Upper lobe of left lung (tissue), 6 donors: ENCODE measurements at regions not wholly inside any gene's neighbourhood (a gene's known extent, or its start where the extent isn't known, plus 50 kb on each side); places are given as distances from the start of the nearest gene placed in this dataset.
A peak's percentile ranks its signal among the peaks of the same experiment; 100 is the strongest.

ENCODE experiments used
- ATAC-seq, 2 donors: fragments of 200-7000 bp; cut with Tn5 transposase; one replicate each; pipeline ENCODE4 v1.9.1; 2022; ENCODE audit warnings: mild to moderate bottlenecking in 2 of 2, moderate library complexity in 2 of 2; ENCODE audit not compliant: low FRiP score in 2 of 2
- DNase-seq, 2 donors: peaks; one replicate each; pipeline ENCODE4 v3.0.0-alpha.2; 2019 to 2020
- H3K27ac ChIP-seq, 4 donors: fragments of 200-600 bp; sonication (generic); one replicate each; pipeline ENCODE4 v1.5.1; 2016 to 2019
- H3K27me3 ChIP-seq, 4 donors: fragments of 200-600 bp; sonication (generic); one replicate each; pipeline ENCODE4 v1.5.1; 2017 to 2019
- H3K36me3 ChIP-seq, 4 donors: fragments of 200-600 bp; sonication (generic); one replicate each; pipeline ENCODE4 v1.5.1; 2016 to 2019
- H3K4me1 ChIP-seq, 4 donors: fragments of 200-600 bp; sonication (generic); one replicate each; pipeline ENCODE4 v1.5.1; 2018 to 2019
- H3K4me3 ChIP-seq, 4 donors: fragments of 200-600 bp; sonication (generic); one replicate each; pipeline ENCODE4 v1.5.1; 2017 to 2019; ENCODE audit warnings: mild to moderate bottlenecking in 2 of 4, moderate library complexity in 1 of 4
- H3K9me3 ChIP-seq, 4 donors: fragments of 200-600 bp; sonication (generic); one replicate each; pipeline ENCODE4 v1.5.1; 2018 to 2019
- CTCF ChIP-seq, 6 experiments: fragments of 450-650 bp in 4 of 6; fragments of 200-600 bp in 2 of 6; sonication (generic) in 2 of 6; IDR thresholded peaks; one replicate each; pipeline ENCODE4 v1.5.1; 2016 to 2019; ENCODE audit warnings: antibody characterized with exemption in 6 of 6
- EP300 ChIP-seq, 4 donors: sonication (generic); formaldehyde crosslinking; IDR thresholded peaks; one replicate each; pipeline ENCODE4 v1.5.1; 2017; ENCODE audit warnings: antibody characterized with exemption in 4 of 4, control low read depth in 2 of 4
- POLR2A ChIP-seq, 4 donors: fragments of 450-650 bp; IDR thresholded peaks; one replicate each; pipeline ENCODE4 v1.5.1; 2016 to 2017; ENCODE audit warnings: antibody characterized with exemption in 4 of 4, mild to moderate bottlenecking in 2 of 4
- POLR2AphosphoS5 ChIP-seq, 2 donors: sonication (generic); formaldehyde crosslinking; IDR thresholded peaks; one replicate each; pipeline ENCODE4 v1.5.1; 2017; ENCODE audit warnings: antibody characterized with exemption in 2 of 2
- WGBS, 2 donors: methylation state at CpG; one replicate each; pipeline ENCODE4 v1.1.5; 2017 to 2018; 5-methylcytosine and 5-hydroxymethylcytosine counted together
- donor health status: DM: no; HTN: no; CAD: no; lungs with moderate emphysema.
- donor health status: DM: no; HTN: yes; CAD: no; lungs with severe emphysema.

GRCh38 chr11:95515371-95515770 lies 274.2 kb downstream of the FAM76B start:
- no peak for DNase-seq
- H3K36me3 ChIP-seq = no peaks in the 10 kb centered on the region
- ATAC-seq = no peak
- no peaks in the 10 kb centered on the region for H3K27me3 ChIP-seq
- no peak overlapping the region for H3K4me3 ChIP-seq
- 92 to 94% methylated on average over 2 of the region's 2 CpGs for WGBS, 2 donors
- no peaks in the 10 kb centered on the region for H3K9me3 ChIP-seq
- TF ChIP-seq CTCF (IDR thresholded peaks at IDR 0.05) (no peak), EP300 (IDR thresholded peaks at IDR 0.05) (no peak), POLR2A (IDR thresholded peaks at IDR 0.05) (no peak), POLR2AphosphoS5 (IDR thresholded peaks at IDR 0.05) (no peak)
- no peak overlapping the region for H3K27ac ChIP-seq
- peaks cover 0 to 11% (median 1%) of the 10 kb centered on the region in 4 donors for H3K4me1 ChIP-seq

GRCh38 chr11:95514416-95515110 lies 275.0 kb downstream of the FAM76B start:
- ATAC-seq (no peak), DNase-seq (no peak)
- no peaks in the 10 kb centered on the region for H3K27me3 ChIP-seq
- no peak overlapping the region for H3K4me3 ChIP-seq
- H3K27ac ChIP-seq = no peak overlapping the region
- no peaks in the 10 kb centered on the region for H3K36me3 ChIP-seq
- H3K4me1 ChIP-seq = peaks cover 0 to 11% (median 1%) of the 10 kb centered on the region in 4 donors
- TF ChIP-seq POLR2A (IDR thresholded peaks at IDR 0.05) = no peak
- no peak for TF ChIP-seq CTCF (IDR thresholded peaks at IDR 0.05)
- no peak for TF ChIP-seq POLR2AphosphoS5 (IDR thresholded peaks at IDR 0.05)
- no peak for TF ChIP-seq EP300 (IDR thresholded peaks at IDR 0.05)
- 79 to 84% methylated on average over 4 of the region's 4 CpGs for WGBS, 2 donors
- H3K9me3 ChIP-seq = no peaks in the 10 kb centered on the region

GRCh38 chr11:95512682-95513081 lies 276.9 kb downstream of the FAM76B start:
- H3K27ac ChIP-seq = peak overlapping the region in 1 of 4 donors; percentile 7
- 38 to 43% methylated on average over 4 of the region's 4 CpGs for WGBS, 2 donors

GRCh38 chr11:95512177-95512576 lies 277.4 kb downstream of the FAM76B start:
- no peak for TF ChIP-seq POLR2A (IDR thresholded peaks at IDR 0.05)
- TF ChIP-seq CTCF (IDR thresholded peaks at IDR 0.05) = no peak
- no peak for TF ChIP-seq EP300 (IDR thresholded peaks at IDR 0.05)
- TF ChIP-seq POLR2AphosphoS5 (IDR thresholded peaks at IDR 0.05) = no peak
- Histone ChIP-seq H3K4me3 (no peak overlapping the region), H3K36me3 (no peaks in the 10 kb centered on the region), H3K4me1 (peaks cover 0 to 11% (median 1%) of the 10 kb centered on the region in 4 donors), H3K27ac (peak overlapping the region in 1 of 4 donors; percentile 7), H3K9me3 (no peaks in the 10 kb centered on the region), H3K27me3 (no peaks in the 10 kb centered on the region)
- 71 to 78% methylated on average over 4 of the region's 4 CpGs for WGBS, 2 donors
- DNase-seq = no peak
- ATAC-seq = peak in 1 of 2 donors; percentile 77

More at GRCh38 chr11:95512682-95513081, 276.9 kb downstream of the FAM76B start:
- no peaks in the 10 kb centered on the region for H3K27me3 ChIP-seq
- no peak overlapping the region for H3K4me3 ChIP-seq
- TF ChIP-seq POLR2AphosphoS5 (IDR thresholded peaks at IDR 0.05) (no peak), CTCF (IDR thresholded peaks at IDR 0.05) (no peak), EP300 (IDR thresholded peaks at IDR 0.05) (no peak), POLR2A (IDR thresholded peaks at IDR 0.05) (no peak)
- peaks cover 0 to 11% (median 1%) of the 10 kb centered on the region in 4 donors for H3K4me1 ChIP-seq
- H3K9me3 ChIP-seq = no peaks in the 10 kb centered on the region
- ATAC-seq (peak in 1 of 2 donors; percentile 91), DNase-seq (no peak)
- H3K36me3 ChIP-seq = no peaks in the 10 kb centered on the region
